LNCaP clone FGC (cell line): ENCODE measurements at regions not wholly inside any gene's neighbourhood (a gene's known extent, or its start where the extent isn't known, plus 50 kb on each side); places are given as distances from the start of the nearest gene placed in this dataset.

Source experiments
- DNase-seq: peaks from one replicate; pipeline ENCODE4 v3.0.0-alpha.2; 2011; ENCODE audit warnings: low read depth
- H3K4me3 ChIP-seq: 2 replicates; pipeline ENCODE4 v1.5.1; 2011; ENCODE audit warnings: mild to moderate bottlenecking, low read depth, low read length, control low read depth
- TF ChIP-seq, protein P1 (sequence below): IDR thresholded peaks from 2 replicates; pipeline ENCODE4 v1.5.1; 2012; ENCODE audit warnings: mild to moderate bottlenecking; ENCODE audit not compliant: control insufficient read depth, insufficient read depth; ENCODE audit errors: extremely low read depth

GRCh38 chr7:114309729-114310128, 104.9 kb upstream of the FOXP2 start:
- TF ChIP-seq, protein P1, sequence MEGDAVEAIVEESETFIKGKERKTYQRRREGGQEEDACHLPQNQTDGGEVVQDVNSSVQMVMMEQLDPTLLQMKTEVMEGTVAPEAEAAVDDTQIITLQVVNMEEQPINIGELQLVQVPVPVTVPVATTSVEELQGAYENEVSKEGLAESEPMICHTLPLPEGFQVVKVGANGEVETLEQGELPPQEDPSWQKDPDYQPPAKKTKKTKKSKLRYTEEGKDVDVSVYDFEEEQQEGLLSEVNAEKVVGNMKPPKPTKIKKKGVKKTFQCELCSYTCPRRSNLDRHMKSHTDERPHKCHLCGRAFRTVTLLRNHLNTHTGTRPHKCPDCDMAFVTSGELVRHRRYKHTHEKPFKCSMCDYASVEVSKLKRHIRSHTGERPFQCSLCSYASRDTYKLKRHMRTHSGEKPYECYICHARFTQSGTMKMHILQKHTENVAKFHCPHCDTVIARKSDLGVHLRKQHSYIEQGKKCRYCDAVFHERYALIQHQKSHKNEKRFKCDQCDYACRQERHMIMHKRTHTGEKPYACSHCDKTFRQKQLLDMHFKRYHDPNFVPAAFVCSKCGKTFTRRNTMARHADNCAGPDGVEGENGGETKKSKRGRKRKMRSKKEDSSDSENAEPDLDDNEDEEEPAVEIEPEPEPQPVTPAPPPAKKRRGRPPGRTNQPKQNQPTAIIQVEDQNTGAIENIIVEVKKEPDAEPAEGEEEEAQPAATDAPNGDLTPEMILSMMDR = no peak

GRCh38 chr7:114303301-114303700, 111.3 kb upstream of the FOXP2 start:
- DNase-seq = no peak
- no peak overlapping the region for H3K4me3 ChIP-seq
- TF ChIP-seq, protein P1 = no peak

More at GRCh38 chr7:114309729-114310128, 104.9 kb upstream of the FOXP2 start:
- no peak for DNase-seq
- no peak overlapping the region for H3K4me3 ChIP-seq

GRCh38 chr7:114302858-114303257, 111.8 kb upstream of the FOXP2 start:
- no peak overlapping the region for H3K4me3 ChIP-seq
- no peak for DNase-seq
- TF ChIP-seq, protein P1 = no peak

- H3K4me3 ChIP-seq = no peak overlapping the region
- TF ChIP-seq, protein P1 = no peak
- no peak for DNase-seq
Observed at GRCh38 chr7:114298011-114298410, 116.6 kb upstream of the FOXP2 start.

DNA sequence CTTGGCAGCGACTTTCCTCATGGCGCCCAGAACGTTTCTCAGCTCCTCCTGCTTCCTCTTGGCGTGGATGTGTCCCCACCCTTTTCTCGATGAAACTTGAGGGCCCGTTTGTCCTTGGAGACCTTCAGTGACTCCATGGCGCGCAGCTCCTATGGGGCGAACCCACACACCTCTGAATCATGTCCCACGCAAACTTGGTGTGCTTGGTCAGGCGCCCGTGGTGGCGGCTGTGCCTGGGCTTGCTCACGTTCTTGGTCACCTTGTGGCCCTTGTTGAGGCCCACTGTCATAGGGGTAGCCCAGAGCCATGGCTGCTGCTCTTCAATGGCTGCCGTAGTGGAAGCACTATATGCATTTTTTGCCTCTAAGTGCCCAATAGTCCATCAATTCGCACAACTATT, 117.5 kb upstream of the FOXP2 start:
- H3K4me3 ChIP-seq = no peak overlapping the region
- no peak for DNase-seq
- TF ChIP-seq, protein P1 = no peak

GRCh38 chr7:114295522-114295921, 119.1 kb upstream of the FOXP2 start:
- TF ChIP-seq, protein P1 = no peak
- DNase-seq = no peak
- H3K4me3 ChIP-seq = no peak overlapping the region

- DNase-seq = no peak
- no peak overlapping the region for H3K4me3 ChIP-seq
- TF ChIP-seq, protein P1 = no peak
Observed at GRCh38 chr7:114294036-114294435, 120.6 kb upstream of the FOXP2 start.
